HEK293T (cell line): ENCODE measurements at regions not wholly inside any gene's neighbourhood (a gene's known extent, or its start where the extent isn't known, plus 50 kb on each side); places are given as distances from the start of the nearest gene placed in this dataset.

Source experiments
- BHLHE40 ChIP-seq: fragments of 450-650 bp; IDR thresholded peaks from 2 replicates; pipeline ENCODE4 v1.6.1; 2016; ENCODE audit warnings: mild to moderate bottlenecking, moderate library complexity, borderline replicate concordance
- FOXA1 ChIP-seq: fragments of 450-650 bp; IDR thresholded peaks from 2 replicates; pipeline ENCODE4 v1.6.1; 2016; ENCODE audit warnings: mild to moderate bottlenecking
- FOXM1 ChIP-seq: fragments of 450-650 bp; IDR thresholded peaks from 2 replicates; pipeline ENCODE4 v1.6.1; 2017; ENCODE audit warnings: mild to moderate bottlenecking, borderline replicate concordance
- HDGF ChIP-seq: fragments of 450-650 bp; IDR thresholded peaks from 2 replicates; pipeline ENCODE4 v1.6.1; 2017; ENCODE audit warnings: antibody characterized with exemption, borderline replicate concordance
- LEF1 ChIP-seq: fragments of 450-650 bp; IDR thresholded peaks from 2 replicates; pipeline ENCODE4 v1.6.1; 2017; ENCODE audit warnings: mild to moderate bottlenecking, borderline replicate concordance
- SP1 ChIP-seq: fragments of 450-650 bp; IDR thresholded peaks from 2 replicates; pipeline ENCODE4 v1.6.1; 2017
- ZNF384 ChIP-seq: fragments of 450-650 bp; IDR thresholded peaks from 2 replicates; pipeline ENCODE4 v1.6.1; 2016

- TF ChIP-seq SP1 (no peak), FOXM1 (no peak), FOXA1 (no peak), HDGF (no peak), LEF1 (no peak), ZNF384 (no peak), BHLHE40 (no peak)
Measured at GRCh38 chr3:153502682-153503081, 340.7 kb downstream of the RAP2B start.
